ENCODE measurements at regions not wholly inside any gene's neighbourhood (a gene's known extent, or its start where the extent isn't known, plus 50 kb on each side); places are given as distances from the start of the nearest gene placed in this dataset.

GRCh38 chr4:180518906-180519305, 1724.3 kb upstream of the TENM3 start:
- TF ChIP-seq TCF7L2 (IDR thresholded peaks at IDR 0.05; ENCODE audit: borderline replicate concordance, extremely low read depth, insufficient read depth, insufficient read length), result no peak
- no peak for TF ChIP-seq CTCF (IDR thresholded peaks at IDR 0.05 in 2 of 3, conservative IDR thresholded peaks at IDR 0.05 in 1 of 3; ENCODE audit: borderline replicate concordance in 1 of 3, insufficient read depth in 1 of 3, low read depth in 2 of 3, low read length in 2 of 3)
- TF ChIP-seq EGR1 (IDR thresholded peaks at IDR 0.05; ENCODE audit: low read depth), result no peak
- no peak for TF ChIP-seq EZH2phosphoT487 (IDR thresholded peaks at IDR 0.05; ENCODE audit: borderline replicate concordance)
- no peak for TF ChIP-seq REST (IDR thresholded peaks at IDR 0.05; ENCODE audit: low read depth)
- TF ChIP-seq EZH2 (IDR thresholded peaks at IDR 0.05), result no peak

Measured in HCT116 (cell line).